Gastroesophageal sphincter (tissue), 3 donors: ENCODE measurements at regions not wholly inside any gene's neighbourhood (a gene's known extent, or its start where the extent isn't known, plus 50 kb on each side); places are given as distances from the start of the nearest gene placed in this dataset.

ENCODE experiments used
- EP300 ChIP-seq: sonication (generic); formaldehyde crosslinking; IDR thresholded peaks from one replicate; pipeline ENCODE4 v1.6.1; 2017; ENCODE audit warnings: antibody characterized with exemption, mild to moderate bottlenecking
- POLR2A ChIP-seq, 2 donors: fragments of 450-650 bp; IDR thresholded peaks; one replicate each; pipeline ENCODE4 v1.6.1; 2017; ENCODE audit warnings: antibody characterized with exemption in 2 of 2, mild to moderate bottlenecking in 2 of 2, moderate library complexity in 1 of 2
- POLR2AphosphoS5 ChIP-seq: sonication (generic); formaldehyde crosslinking; IDR thresholded peaks from one replicate; pipeline ENCODE4 v1.6.1; 2017; ENCODE audit warnings: antibody characterized with exemption
- TF ChIP-seq, protein P1 (sequence below), 4 experiments: fragments of 200-600 bp in 2 of 4; fragments of 450-650 bp in 2 of 4; sonication (generic) in 1 of 4; IDR thresholded peaks; one replicate each; pipeline ENCODE4 v1.5.1; 2017 to 2019; ENCODE audit warnings: antibody characterized with exemption in 4 of 4, mild to moderate bottlenecking in 2 of 4, moderate library complexity in 2 of 4

DNA sequence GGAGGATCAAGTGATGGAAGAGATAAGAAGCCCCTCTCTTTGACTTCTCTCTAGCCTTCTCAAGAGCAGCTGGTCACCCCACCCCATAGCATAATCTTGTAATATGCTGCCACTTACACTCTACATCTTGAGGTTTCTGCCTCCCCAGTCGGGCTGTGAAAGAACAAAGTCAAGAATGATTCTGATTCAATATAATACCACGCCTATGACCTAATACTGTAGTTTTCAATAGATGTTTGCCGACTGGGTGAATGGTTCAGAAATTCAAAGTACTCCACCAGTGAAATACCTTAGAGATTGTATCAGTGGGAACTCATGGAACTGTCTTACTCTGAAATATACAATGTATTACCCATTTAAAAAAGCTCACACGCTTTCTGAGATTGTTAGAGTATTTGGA is 93.0 kb upstream of the ZFHX3 start:
- no peak for TF ChIP-seq POLR2A (IDR thresholded peaks at IDR 0.05)
- TF ChIP-seq, protein P1, sequence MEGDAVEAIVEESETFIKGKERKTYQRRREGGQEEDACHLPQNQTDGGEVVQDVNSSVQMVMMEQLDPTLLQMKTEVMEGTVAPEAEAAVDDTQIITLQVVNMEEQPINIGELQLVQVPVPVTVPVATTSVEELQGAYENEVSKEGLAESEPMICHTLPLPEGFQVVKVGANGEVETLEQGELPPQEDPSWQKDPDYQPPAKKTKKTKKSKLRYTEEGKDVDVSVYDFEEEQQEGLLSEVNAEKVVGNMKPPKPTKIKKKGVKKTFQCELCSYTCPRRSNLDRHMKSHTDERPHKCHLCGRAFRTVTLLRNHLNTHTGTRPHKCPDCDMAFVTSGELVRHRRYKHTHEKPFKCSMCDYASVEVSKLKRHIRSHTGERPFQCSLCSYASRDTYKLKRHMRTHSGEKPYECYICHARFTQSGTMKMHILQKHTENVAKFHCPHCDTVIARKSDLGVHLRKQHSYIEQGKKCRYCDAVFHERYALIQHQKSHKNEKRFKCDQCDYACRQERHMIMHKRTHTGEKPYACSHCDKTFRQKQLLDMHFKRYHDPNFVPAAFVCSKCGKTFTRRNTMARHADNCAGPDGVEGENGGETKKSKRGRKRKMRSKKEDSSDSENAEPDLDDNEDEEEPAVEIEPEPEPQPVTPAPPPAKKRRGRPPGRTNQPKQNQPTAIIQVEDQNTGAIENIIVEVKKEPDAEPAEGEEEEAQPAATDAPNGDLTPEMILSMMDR (IDR thresholded peaks at IDR 0.05) = no peak
- no peak for TF ChIP-seq EP300
- no peak for TF ChIP-seq POLR2AphosphoS5
